A549 (cell line): ENCODE measurements at regions not wholly inside any gene's neighbourhood (a gene's known extent, or its start where the extent isn't known, plus 50 kb on each side); places are given as distances from the start of the nearest gene placed in this dataset.
"Not testable (repeated sequence)": the region's sequence is repeated elsewhere in the genome, so short reads cannot be mapped to it uniquely, and the experiment has no call there.

ENCODE experiments used
- CEBPB ChIP-seq, 2 experiments: fragments of >200 bp in 1 of 2; sonication (Bioruptor Twin) in 1 of 2; formaldehyde crosslinking in 1 of 2; IDR thresholded peaks; 2 replicates each; pipeline ENCODE4 v1.6.1; 2012 to 2016
- CHD2 ChIP-seq: fragments of 150-350 bp; IDR thresholded peaks from 2 replicates; pipeline ENCODE4 v1.6.1; 2014; ENCODE audit warnings: low read length; ENCODE audit not compliant: partially characterized antibody
- EP300 ChIP-seq, 2 experiments: fragments of >200 bp; sonication (Bioruptor Twin); formaldehyde crosslinking; IDR thresholded peaks; 2 replicates in 1 of 2; 3 replicates in 1 of 2; pipeline ENCODE4 v1.6.1; 2016 to 2017
- POLR2A ChIP-seq: IDR thresholded peaks from 2 replicates; pipeline ENCODE4 v1.6.1; 2012; ENCODE audit warnings: mild to moderate bottlenecking, low read length
- RAD21 ChIP-seq, 2 experiments: fragments of >200 bp in 1 of 2; sonication (Bioruptor Twin) in 1 of 2; formaldehyde crosslinking in 1 of 2; IDR thresholded peaks in 1 of 2; conservative IDR thresholded peaks in 1 of 2; 2 replicates in 1 of 2; 3 replicates in 1 of 2; pipeline ENCODE4 v1.6.1; 2012 to 2018; ENCODE audit warnings: inconsistent platforms in 1 of 2
- RCOR1 ChIP-seq: fragments of 150-350 bp; IDR thresholded peaks from 2 replicates; pipeline ENCODE4 v1.6.1; 2014; ENCODE audit warnings: antibody characterized with exemption, low read length, low read depth
- TP53 ChIP-seq: fragments of 250-450 bp; sonication (Bioruptor Pico); IDR thresholded peaks from 2 replicates; pipeline ENCODE4 v1.5.0; 2021; ENCODE audit warnings: mild to moderate bottlenecking, moderate library complexity
- TF ChIP-seq, protein P1 (sequence below): fragments of >200 bp; sonication (Bioruptor Twin); formaldehyde crosslinking; IDR thresholded peaks from 3 replicates; pipeline ENCODE4 v1.5.1; 2016

- TF ChIP-seq RCOR1; RAD21 (conservative IDR thresholded peaks at IDR 0.05 in 1 of 2, IDR thresholded peaks at IDR 0.05 in 1 of 2); CEBPB (IDR thresholded peaks at IDR 0.05); POLR2A; CHD2; TP53; EP300 (IDR thresholded peaks at IDR 0.05): not testable (repeated sequence)
- TF ChIP-seq, protein P1, sequence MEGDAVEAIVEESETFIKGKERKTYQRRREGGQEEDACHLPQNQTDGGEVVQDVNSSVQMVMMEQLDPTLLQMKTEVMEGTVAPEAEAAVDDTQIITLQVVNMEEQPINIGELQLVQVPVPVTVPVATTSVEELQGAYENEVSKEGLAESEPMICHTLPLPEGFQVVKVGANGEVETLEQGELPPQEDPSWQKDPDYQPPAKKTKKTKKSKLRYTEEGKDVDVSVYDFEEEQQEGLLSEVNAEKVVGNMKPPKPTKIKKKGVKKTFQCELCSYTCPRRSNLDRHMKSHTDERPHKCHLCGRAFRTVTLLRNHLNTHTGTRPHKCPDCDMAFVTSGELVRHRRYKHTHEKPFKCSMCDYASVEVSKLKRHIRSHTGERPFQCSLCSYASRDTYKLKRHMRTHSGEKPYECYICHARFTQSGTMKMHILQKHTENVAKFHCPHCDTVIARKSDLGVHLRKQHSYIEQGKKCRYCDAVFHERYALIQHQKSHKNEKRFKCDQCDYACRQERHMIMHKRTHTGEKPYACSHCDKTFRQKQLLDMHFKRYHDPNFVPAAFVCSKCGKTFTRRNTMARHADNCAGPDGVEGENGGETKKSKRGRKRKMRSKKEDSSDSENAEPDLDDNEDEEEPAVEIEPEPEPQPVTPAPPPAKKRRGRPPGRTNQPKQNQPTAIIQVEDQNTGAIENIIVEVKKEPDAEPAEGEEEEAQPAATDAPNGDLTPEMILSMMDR, result not testable (repeated sequence)
Measured at GRCh38 chr1:244999644-245000043, 135.3 kb upstream of the HNRNPU start.
